Inflammatory macrophage (primary cell): ENCODE measurements at regions not wholly inside any gene's neighbourhood (a gene's known extent, or its start where the extent isn't known, plus 50 kb on each side); places are given as distances from the start of the nearest gene placed in this dataset.

ENCODE experiments used
- DNase-seq, 2 donors: peaks; one replicate each; pipeline ENCODE4 v3.0.0-alpha.2; 2020 to 2022

DNA sequence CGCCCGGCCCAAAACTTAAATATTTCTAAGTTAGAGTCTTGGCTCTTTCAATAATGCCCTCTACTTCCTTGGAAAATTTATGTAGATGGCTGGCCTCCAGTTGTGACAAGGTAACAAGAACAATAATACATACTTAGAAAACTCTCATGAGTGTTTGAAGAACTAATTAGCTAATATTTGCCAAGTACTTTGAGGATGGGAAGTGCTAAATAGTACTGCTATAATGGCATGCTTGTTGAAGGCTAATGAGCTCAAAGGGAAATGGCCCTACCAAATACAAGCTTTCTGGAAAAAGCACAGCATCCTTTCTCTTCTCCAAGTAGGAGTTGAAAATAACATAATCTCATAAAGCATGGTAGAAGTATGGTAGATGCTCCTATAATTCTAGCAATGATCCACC is 1022.2 kb upstream of the PIK3C3 start:
- DNase-seq: no peak

- DNase-seq: no peak
Measured at GRCh38 chr18:40930211-40930882, 1024.7 kb upstream of the PIK3C3 start.

- DNase-seq: no peak
Measured at GRCh38 chr18:40929399-40929798, 1025.6 kb upstream of the PIK3C3 start.

- DNase-seq: no peak
Measured at GRCh38 chr18:40926679-40927078, 1028.4 kb upstream of the PIK3C3 start.

DNA sequence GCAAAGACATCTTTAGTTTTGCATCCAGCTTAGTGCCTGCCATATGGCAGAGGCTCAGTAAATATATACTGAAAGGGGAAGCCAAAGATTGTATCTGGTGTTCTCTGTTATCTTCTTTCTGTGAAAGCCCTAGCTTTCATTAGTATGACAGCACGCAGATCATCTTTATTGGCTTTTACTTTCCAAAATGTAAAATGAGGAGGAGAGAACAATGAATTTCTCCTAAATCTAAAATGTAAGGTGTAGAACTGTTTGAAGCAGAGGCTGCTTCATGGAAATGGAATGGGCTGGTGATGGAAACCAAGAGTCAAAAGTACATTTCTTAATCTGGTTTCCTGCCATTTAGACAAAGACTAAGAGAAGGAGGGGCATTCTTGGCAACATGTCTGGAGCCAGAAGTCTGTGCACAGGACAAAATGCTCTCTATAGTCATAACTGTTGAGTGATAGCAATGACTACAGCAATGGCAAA is 1029.9 kb upstream of the PIK3C3 start:
- DNase-seq: no peak

DNA sequence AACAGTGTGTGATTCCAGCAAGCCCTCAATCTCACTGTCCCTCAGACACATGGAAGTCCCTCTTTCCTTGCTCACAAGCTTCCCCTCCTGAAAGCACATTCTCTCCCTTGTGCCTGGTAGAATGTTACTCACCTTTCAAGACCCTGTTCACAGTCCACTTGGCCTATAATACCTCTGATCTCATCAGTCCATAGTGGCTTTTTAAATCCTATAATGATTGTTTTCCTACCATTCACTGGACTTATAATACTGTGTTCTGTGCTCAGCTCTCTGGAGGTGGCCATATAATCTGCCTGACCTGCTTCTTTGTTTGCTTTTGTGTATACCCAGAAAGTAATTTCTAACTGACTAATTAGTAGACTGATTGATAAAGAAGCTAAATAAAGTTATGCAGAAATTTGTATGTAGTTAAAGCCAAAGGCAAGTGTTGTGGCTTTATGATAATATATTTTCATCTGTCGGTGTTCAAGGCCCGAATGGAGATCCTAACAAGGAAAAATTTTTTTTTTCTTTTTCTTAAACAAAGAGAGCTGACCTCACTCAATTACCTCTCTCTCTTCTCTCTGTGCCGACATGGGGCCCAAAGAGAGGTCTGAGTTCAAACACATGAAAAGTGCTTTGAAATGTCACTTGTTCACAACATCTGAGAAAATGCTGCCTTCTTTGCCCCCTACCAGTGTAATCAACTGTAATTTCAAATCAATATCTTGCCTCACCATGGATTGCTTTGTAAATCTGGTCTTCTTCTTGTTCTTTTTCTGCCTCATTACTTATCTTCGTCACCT is 1033.0 kb upstream of the PIK3C3 start:
- DNase-seq: no peak

GRCh38 chr18:40917056-40917455 is 1038.0 kb upstream of the PIK3C3 start:
- no peak for DNase-seq

DNA sequence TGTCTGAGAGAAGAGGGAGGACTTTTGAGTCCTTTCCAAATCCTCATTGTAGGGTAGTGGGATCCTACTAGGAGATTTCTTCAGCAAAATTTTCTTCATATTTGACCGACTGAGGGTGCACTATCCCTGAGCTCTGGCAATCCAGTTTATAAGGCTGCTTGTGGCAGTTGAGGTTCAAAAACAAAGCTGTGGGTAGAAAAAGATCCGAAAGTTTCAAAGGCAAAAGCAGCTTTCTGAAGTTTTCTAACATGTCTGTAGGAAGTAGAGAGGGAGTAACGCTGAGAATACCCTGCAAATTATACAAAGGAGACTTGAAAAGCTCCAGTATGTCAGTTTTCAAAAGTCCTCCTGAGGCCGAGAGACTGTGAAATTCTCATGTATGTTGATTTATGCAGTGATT is 1039.3 kb upstream of the PIK3C3 start:
- no peak for DNase-seq

GRCh38 chr18:40911582-40912254 is 1043.3 kb upstream of the PIK3C3 start:
- no peak for DNase-seq

GRCh38 chr18:40911041-40911440 is 1044.0 kb upstream of the PIK3C3 start:
- no peak for DNase-seq

DNA sequence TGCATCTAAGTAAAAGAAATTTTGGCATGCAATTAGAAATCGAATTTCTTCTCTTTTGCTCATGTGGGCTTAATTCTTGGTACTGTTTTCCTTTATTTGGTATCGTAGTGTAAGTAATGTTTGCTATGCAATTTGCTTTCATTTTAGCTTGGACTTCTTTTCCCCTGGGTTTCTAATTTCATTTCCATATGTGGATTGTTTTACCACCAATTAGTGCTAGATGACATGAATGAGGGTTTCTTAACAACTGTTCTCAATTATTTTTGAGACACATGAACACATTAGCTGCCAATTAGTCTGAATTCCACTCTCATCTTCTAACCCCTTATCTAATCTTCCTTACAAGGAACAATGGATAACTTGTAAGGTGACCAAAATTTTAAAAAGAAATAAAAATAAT is 1047.2 kb upstream of the PIK3C3 start:
- DNase-seq: no peak

GRCh38 chr18:40904295-40904694 is 1050.7 kb upstream of the PIK3C3 start:
- no peak for DNase-seq

GRCh38 chr18:40902436-40902835 is 1052.6 kb upstream of the PIK3C3 start:
- no peak for DNase-seq

DNA sequence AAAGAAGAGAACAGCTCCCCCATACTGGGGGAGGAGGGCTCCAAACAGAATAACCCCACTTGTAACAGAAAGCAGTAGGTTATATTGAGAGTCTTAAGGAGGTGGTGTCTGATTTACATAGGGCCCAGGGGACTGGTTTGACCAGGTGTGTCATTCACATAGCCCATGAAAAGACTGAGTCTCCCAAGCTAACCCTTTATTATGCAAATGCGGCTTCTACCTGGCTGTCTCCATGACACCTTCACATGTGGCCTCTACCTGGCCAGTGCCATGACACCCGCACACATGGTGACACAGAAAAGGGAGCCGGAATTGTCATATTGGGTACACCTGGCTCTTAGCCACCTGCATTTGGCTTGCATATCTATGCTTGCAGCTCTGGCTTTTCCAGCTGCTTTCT is 1057.2 kb upstream of the PIK3C3 start:
- DNase-seq: no peak

DNA sequence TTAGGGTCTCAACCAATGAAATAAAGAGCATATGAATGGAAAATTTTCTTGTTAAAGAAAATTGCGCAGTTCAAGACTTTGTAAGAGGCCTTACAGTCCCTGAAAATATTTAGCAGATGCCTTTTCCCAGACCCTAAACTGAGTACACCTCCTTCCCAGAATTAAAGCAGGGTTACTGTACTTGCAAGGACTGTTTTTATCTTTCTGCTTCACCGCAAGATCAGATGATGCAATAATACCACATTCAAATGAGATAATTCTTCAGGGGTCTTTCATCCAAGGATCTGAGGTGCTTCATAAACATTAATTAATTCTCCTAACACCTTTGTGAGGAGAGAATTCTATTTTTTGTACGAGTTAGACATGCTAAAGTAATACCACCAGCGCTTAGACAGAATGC is 1071.8 kb upstream of the PIK3C3 start:
- DNase-seq: no peak

DNA sequence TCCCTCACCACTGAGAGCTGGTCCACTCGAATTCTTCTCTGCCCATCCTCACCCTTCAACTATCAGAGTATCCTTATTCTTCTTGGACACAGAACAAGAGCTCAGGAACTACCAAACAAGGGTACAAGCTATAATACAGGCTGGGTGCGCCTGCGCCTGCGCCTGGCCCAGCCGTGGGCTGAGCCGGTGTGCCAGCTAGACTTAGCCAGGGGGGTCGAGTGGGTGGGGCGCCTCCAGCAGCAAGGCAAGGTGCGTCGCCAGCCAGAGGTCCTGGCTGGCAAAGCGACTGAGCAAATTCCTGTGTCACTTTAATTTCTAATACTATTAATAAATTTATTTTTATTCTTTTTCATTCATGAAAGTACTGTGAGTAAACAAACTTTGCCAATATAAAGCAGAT is 1072.6 kb upstream of the PIK3C3 start:
- DNase-seq: no peak

GRCh38 chr18:40878371-40878770 is 1076.7 kb upstream of the PIK3C3 start:
- DNase-seq: no peak

DNA sequence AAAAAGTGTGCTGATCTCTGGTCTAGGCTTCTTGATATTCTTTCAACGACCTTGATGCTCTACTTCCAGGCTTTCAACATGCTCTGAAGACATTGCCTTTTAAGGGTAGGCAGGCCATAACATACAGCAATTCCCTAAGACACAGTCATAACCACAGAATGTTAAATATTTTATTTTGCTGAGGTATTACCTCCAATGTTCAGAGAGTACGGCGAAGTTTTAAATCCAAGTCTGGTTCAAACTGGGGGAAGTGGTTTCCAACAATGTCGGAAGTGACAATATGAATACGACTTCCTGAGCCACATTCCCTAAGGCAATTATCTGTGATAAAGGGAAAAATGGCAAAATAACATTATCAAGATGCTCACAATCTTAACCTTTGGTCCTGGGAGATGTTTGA is 1077.9 kb upstream of the PIK3C3 start:
- DNase-seq: no peak

DNA sequence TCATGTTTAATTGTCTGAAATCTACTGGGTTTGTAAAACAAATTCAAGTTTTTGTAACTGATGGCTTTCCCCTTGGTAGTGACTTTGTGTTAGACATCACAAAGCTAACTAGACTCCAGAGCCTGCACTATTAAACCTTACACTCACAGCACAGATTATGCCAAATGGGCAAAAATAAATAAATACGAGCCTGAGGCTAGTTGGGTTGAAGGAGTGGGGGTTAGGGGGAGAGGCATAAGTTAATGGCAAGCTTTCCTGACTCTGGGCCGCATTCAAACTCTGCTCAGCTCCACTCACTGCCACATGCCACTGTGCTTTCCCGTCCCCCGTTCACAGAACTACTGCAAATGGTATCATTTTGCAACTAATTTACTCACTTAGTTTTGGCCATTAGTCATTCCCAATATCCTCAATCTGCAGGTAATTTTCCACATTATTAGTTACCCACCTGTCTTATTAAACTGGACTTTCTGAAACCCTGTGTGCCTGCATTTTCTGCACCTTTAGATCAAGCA is 1079.9 kb upstream of the PIK3C3 start:
- DNase-seq: no peak

DNA sequence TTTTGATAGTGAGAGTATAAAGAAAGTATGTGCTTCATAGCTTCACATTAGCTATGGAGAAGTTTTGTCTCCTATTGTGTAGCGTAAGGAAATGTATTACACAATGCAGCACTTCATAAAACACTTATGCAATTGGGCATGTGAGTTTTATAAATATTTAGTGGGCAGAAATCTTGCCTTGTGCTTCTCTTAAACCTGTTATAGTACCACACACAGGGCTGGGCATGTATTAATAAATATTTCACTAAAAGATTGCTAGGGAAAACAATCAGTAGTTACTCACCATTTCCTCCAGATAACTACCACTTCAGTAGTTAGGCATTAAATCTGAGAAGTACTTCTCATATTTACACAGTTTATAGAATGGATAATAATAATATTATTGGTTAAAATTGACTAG is 1080.8 kb upstream of the PIK3C3 start:
- no peak for DNase-seq

- no peak for DNase-seq
Measured at GRCh38 chr18:40868110-40868858, 1086.8 kb upstream of the PIK3C3 start.

DNA sequence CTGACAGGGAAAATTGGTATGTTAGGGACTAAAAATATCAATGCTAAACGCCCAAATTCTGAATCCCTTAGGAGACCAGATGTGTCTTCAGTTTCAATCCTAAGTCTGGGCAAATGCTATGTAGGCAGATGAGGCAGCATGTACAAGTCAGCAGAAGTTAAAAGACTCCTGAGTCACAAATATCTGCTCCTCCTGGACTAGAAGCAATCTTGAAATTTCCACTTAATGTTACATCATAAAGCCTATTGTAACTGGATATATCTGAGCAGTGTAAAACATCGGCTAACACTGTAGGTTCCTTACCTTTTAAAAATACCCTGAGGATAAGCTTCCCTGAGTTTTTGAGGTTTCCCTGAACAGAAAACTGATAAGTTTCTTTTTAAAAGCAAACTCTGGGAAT is 1087.6 kb upstream of the PIK3C3 start:
- DNase-seq: no peak

DNA sequence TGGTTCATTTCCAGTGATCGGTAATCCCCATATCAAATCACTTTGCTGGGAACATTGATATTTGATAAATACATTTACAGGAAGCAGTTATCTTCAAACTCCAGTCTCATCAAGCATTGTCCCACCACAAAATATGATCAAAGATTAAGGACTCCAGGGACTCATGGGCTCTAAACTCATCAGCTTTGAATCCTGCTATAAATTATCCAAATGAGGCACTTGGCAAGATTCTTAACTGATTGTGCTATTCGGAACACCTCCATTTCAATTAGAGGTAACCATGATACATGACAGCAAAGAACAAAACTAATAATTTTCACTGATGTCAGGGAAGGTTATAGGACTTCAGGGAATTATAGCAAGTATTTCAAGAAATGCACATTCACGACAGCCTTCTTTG is 1088.1 kb upstream of the PIK3C3 start:
- no peak for DNase-seq
